Activated CD4-positive, alpha-beta memory T cell treated with anti-CD3 and anti-CD28 coated beads for 36 hours (primary cell): ENCODE measurements at regions not wholly inside any gene's neighbourhood (a gene's known extent, or its start where the extent isn't known, plus 50 kb on each side); places are given as distances from the start of the nearest gene placed in this dataset.

Experiments
- CTCF ChIA-PET: fragments of 350-600 bp; sonication (Branson Sonifier 250); formaldehyde crosslinking; loops from one replicate; lab custom pipeline; 2021; ENCODE audit warnings: antibody characterized with exemption, inconsistent platforms; lab: Charles Lee
- POLR2A ChIA-PET: fragments of 350-600 bp; sonication (Branson Sonifier 250); formaldehyde crosslinking; loops from one replicate; lab custom pipeline; 2021; ENCODE audit warnings: antibody characterized with exemption; lab: Charles Lee
- DNase-seq: peaks from one replicate; pipeline ENCODE4 v3.0.0-alpha.2; 2020
- H3K27ac Mint-ChIP-seq: one replicate; pipeline ENCODE4 v1.8.0; 2021; ENCODE audit warnings: mixed read lengths
- H3K27me3 Mint-ChIP-seq: one replicate; pipeline ENCODE4 v1.8.0; 2021; ENCODE audit warnings: mixed read lengths
- H3K36me3 Mint-ChIP-seq: one replicate; pipeline ENCODE4 v1.8.0; 2021; ENCODE audit warnings: mixed read lengths
- H3K4me1 Mint-ChIP-seq: one replicate; pipeline ENCODE4 v1.8.0; 2021; ENCODE audit warnings: low read depth, mixed read lengths
- H3K4me3 Mint-ChIP-seq: one replicate; pipeline ENCODE4 v1.8.0; 2021; ENCODE audit warnings: mild to moderate bottlenecking, mixed read lengths
- H3K9me3 Mint-ChIP-seq: one replicate; pipeline ENCODE4 v1.8.0; 2021; ENCODE audit warnings: mixed read lengths
- intact Hi-C: fragments of 100-400 bp; cut with micrococcal nuclease; formaldehyde crosslinking; loops from one replicate; pipeline ENCODE4 v1.15.1; 2023

DNA sequence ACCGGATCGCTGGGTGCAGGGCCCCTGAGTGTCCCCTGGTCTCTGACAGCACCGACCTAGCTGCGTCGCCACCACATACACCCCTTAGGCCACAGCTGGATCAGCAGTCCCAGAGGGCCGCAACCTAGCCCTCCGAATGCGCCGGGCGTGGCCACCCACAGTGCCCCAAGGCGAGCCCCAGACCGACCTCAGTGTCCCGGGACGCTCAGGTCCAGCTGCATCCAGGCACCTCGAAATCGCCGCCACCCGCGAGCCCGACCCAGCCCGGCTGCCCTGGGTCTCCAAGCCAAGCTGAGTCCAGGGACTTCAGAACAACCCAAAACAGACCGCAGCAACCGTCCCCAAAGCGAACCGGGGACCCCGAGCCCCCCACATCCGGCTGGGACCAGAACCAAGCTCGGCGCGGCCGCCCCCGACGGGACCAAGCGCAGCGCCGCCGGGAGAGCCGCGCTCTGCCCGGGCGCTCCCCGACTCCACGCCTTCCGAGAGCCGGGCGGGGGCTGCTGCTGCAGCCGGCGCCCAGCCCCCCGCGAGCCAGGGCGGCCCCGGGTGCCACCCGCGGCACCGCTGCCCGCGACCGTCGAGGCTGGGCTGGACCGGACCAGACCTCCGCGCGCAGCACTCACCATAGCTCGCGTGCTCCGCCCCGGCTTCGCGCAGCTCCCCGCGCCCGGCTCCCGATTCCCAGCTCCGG, 54.6 kb upstream of the ECE1 start:
- peak; percentile 45 for DNase-seq

DNA sequence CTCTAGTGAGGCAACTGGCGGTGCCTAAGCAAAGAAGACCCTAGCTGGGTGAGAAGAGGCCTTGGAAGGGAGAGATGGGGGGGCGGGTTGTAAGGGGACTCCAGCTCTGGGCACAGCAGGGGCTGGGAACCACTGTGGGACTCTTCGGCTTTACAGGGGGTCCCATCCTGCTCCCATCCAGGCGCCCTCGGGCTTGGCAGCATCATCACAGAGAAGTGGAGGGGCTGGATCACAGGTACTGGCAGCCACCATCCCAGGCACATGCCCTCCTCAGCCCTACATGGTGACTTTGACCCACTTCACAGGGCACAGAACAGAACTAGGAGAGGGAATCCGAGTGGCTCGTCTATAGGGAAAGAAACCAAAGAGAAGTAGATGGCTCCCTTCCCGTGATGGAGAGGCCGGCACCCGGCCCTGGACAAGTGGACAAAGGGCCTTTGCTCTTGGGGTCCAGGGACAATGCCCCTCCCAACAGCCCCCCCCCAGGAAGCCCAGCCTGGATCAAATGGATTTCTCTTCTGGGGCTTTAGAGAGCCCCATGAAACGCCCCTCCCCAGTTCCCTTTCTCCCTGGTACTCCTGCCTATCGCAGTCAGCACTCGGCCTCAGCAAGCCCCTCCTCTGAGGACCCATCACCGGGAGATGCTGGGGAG, 54.0 kb upstream of the ECE1 start:
- ChIA-PET CTCF (interaction anchor here (1.0 to 4.7 kb wide), 13 partner anchors 10 to 126 kb away, joined by 3 to 41 read pairs (median 8); no protein-coding TSS in a partner anchor), POLR2A (interaction anchor here (0.8 to 4.9 kb wide), 8 partner anchors 8 to 963 kb away, joined by 3 to 50 read pairs (median 6); no protein-coding TSS in a partner anchor)
- Mint-ChIP-seq H3K4me3 (peak overlapping the region; percentile 91), H3K4me1 (peaks cover 46% of the 10 kb centered on the region), H3K27ac (peak overlapping the region; percentile 94), H3K36me3 (peaks cover 24% of the 10 kb centered on the region), H3K27me3 (no peaks in the 10 kb centered on the region), H3K9me3 (no peaks in the 10 kb centered on the region)
- no peak for DNase-seq
- intact Hi-C loops: no loop called here

More for the DNA sequence above, 54.6 kb upstream of the ECE1 start:
- ChIA-PET POLR2A (interaction anchor here (0.8 to 4.9 kb wide), 15 partner anchors 9 to 963 kb away, joined by 3 to 50 read pairs (median 5); no protein-coding TSS in a partner anchor), CTCF (interaction anchor here (0.7 to 4.7 kb wide), 17 partner anchors 11 to 127 kb away, joined by 3 to 41 read pairs (median 5); no protein-coding TSS in a partner anchor)
- Mint-ChIP-seq H3K36me3 (peaks cover 24% of the 10 kb centered on the region), H3K27me3 (no peaks in the 10 kb centered on the region), H3K4me3 (peak overlapping the region; percentile 91), H3K27ac (peak overlapping the region; percentile 94), H3K9me3 (no peaks in the 10 kb centered on the region), H3K4me1 (peaks cover 40% of the 10 kb centered on the region)
- intact Hi-C loops: no loop called here

DNA sequence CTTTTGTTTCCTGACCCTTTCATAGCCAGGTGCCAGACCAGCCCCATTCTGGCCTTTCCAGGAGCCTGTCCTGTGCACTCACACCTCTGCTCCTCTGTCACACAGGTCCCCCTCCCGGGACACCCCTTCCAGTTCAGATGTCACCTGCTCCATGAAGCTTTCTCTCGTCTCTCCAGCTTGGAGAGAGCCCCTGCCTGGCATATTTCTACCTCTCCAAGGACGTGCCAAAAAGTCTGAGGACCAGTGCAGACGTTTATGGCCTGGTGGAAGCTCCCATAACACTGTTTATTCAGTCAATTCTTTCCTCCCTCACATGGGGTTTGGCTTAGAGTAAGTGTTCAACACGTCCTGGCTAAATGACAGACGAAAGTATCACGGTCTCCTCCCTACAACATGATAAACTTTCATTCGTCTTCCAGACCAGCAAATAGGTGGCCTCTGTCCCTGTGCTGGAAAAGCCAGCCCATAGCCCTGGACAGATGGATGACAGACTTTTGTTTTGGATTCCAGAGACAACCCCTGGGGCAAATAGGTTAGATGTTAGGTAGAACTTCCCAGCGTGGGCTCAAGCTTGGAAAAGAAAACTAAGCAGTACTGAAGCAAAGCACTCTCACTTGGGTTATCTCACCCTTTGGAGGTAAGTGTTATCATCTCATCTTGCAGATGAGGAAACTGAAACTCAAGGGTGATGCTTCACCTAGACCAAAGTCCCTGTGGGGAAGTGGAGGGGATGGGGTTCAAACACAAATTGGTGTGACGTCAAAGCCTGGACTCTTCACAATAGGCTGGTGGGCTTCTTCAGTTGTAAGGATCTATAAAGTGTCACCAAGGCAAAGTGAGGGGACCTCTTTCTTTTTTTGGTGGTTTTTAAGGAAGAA, 52.9 kb upstream of the ECE1 start:
- H3K4me1 Mint-ChIP-seq: peaks cover 57% of the 10 kb centered on the region
- DNase-seq: peak; percentile 59
- H3K27me3 Mint-ChIP-seq: no peaks in the 10 kb centered on the region
- ChIA-PET CTCF (interaction anchor here (0.6 to 4.7 kb wide), 5 partner anchors 9 to 126 kb away, joined by 3 to 41 read pairs (median 9); no protein-coding TSS in a partner anchor), POLR2A (interaction anchor here (0.9 to 4.9 kb wide), 3 partner anchors 9 to 50 kb away, joined by 4 to 50 read pairs (median 6); no protein-coding TSS in a partner anchor)
- peaks cover 24% of the 10 kb centered on the region for H3K36me3 Mint-ChIP-seq
- H3K27ac Mint-ChIP-seq: peak overlapping the region; percentile 94
- H3K4me3 Mint-ChIP-seq: peak overlapping the region; percentile 91
- no peaks in the 10 kb centered on the region for H3K9me3 Mint-ChIP-seq
- intact Hi-C loops: loop anchor here (1.0 kb wide), 4 partner anchors 9 to 85 kb away; no protein-coding TSS in a partner anchor

DNA sequence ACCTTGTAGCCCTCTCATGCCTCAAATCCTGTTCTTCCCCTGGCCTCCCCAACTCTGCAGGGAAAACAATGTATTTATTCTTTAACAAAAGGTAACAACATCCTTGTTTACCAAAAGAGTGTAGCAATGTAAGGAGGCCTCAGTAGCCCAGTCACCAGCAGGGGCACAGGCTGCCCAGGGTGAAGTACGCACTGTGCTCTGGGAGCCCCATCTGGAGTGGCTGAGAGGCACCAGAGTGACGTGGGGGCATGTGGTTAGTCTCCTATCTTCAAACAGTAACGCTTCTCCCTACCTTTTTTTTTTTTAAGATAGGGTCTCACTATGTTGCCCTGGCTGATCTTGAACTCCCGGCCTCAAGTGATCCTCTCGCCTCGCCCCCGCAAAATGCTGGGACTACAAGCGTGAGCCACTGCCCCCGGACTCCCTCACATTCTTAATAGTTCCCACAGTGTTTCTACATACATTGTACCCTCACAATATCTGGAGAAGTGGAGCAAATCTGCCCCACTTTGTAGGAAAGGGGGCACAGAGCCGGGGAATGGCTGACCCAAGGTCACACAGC, 51.3 kb upstream of the ECE1 start:
- Mint-ChIP-seq H3K4me1 (peaks cover 72% of the 10 kb centered on the region), H3K9me3 (no peaks in the 10 kb centered on the region), H3K27me3 (no peaks in the 10 kb centered on the region), H3K27ac (peak overlapping the region; percentile 24), H3K4me3 (no peak overlapping the region), H3K36me3 (peaks cover 29% of the 10 kb centered on the region)
- ChIA-PET CTCF (interaction anchor here (4.7 kb wide), 1 partner anchor 72 kb away, joined by 41 read pairs; no protein-coding TSS in a partner anchor), POLR2A (interaction anchor here (4.9 kb wide), 1 partner anchor 48 kb away, joined by 50 read pairs; no protein-coding TSS in a partner anchor)
- DNase-seq: no peak
- intact Hi-C loops: no loop called here

DNA sequence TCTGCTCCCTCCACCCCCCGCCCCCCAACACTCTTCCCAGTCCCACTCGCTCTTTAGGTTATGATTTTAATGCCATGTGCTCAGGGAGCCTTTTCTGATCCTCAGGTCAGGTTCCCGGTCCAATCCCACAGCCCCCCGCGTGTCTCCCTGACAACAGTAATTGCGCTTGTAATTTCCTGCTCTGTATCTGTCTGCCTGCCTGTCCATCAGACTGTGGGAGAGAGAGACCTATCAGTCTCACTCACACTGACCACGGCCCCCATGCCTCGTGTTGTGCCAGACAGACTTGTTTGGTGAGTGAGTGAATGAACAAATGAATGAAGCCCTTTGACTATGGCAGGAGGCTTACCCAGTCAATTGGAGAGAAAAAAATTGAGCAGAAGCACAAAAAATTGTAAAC, 50.8 kb upstream of the ECE1 start:
- Mint-ChIP-seq H3K4me3 (no peak overlapping the region), H3K27ac (peak overlapping the region; percentile 10), H3K27me3 (no peaks in the 10 kb centered on the region), H3K36me3 (peaks cover 29% of the 10 kb centered on the region), H3K9me3 (no peaks in the 10 kb centered on the region), H3K4me1 (peaks cover 76% of the 10 kb centered on the region)
- no peak for DNase-seq
- intact Hi-C loops: no loop called here
- POLR2A ChIA-PET: interaction anchor here (4.9 kb wide), 1 partner anchor 47 kb away, joined by 50 read pairs; no protein-coding TSS in a partner anchor
- CTCF ChIA-PET: no interaction called here

DNA sequence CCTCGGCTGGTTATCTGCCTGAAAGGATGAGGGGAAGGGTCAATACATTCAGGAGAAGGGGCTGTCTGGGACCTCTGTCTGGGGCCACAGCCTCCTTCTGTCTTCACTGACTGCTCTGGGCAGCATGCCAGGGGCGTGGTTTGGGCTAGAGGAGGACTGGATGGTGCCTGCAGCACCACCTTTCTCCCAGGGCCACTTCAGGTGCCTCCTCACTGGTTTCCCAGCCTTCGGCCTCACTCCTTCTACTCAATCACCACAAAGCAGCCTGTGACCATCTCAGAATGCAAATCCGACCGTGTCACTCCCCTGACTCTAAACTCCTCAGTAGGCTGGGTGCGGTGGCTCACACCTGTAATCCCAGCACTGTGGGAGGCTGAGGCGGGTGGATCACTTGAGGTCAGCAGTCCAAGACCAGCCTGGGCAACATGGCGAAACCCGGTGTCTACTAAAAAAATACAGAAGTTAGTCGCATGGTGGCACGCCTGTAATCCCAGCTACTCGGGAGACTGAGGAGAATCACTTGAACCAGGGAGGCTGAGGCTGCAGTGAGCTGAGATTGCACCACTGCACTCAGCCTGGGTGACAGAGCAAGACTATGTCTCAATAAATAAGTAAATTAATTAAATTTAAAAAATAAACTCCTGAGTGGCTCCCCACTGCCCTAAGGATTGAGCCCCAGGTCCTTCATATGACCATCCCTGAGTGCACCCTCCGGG, 50.1 kb upstream of the ECE1 start:
- H3K27me3 Mint-ChIP-seq: no peaks in the 10 kb centered on the region
- no peak overlapping the region for H3K27ac Mint-ChIP-seq
- H3K4me1 Mint-ChIP-seq: peaks cover 82% of the 10 kb centered on the region
- no peaks in the 10 kb centered on the region for H3K9me3 Mint-ChIP-seq
- H3K4me3 Mint-ChIP-seq: no peak overlapping the region
- CTCF ChIA-PET: no interaction called here
- POLR2A ChIA-PET: no interaction called here
- intact Hi-C loops: no loop called here
- H3K36me3 Mint-ChIP-seq: peaks cover 29% of the 10 kb centered on the region
- no peak for DNase-seq
